ENCODE measurements at regions not wholly inside any gene's neighbourhood (a gene's known extent, or its start where the extent isn't known, plus 50 kb on each side); places are given as distances from the start of the nearest gene placed in this dataset.

- H3K9ac ChIP-seq (ENCODE audit: low read depth in 1 of 2, low read length in 2 of 2), result no peak overlapping the region
- no peaks in the 10 kb centered on the region for H3K4me1 ChIP-seq (ENCODE audit: control insufficient read depth in 1 of 2, insufficient read depth in 2 of 2, low read length in 2 of 2)
- H3K27ac ChIP-seq (ENCODE audit: low read depth, low read length), result no peak overlapping the region
- peaks cover 17 to 39% of the 10 kb centered on the region in 2 donors for H3K9me3 ChIP-seq (ENCODE audit: control insufficient read depth in 1 of 2, low read length in 2 of 2)
- H3K4me3 ChIP-seq (ENCODE audit: low read depth in 1 of 2, low read length in 2 of 2), result no peak overlapping the region
- H3K36me3 ChIP-seq (ENCODE audit: control insufficient read depth in 1 of 2, insufficient read depth in 2 of 2, low read length in 2 of 2), result no peaks in the 10 kb centered on the region
- no peaks in the 10 kb centered on the region for H3K27me3 ChIP-seq (ENCODE audit: control insufficient read depth in 1 of 2, insufficient read depth in 2 of 2, low read length in 2 of 2)
Observed at GRCh38 chr19:27758626-27759505, 1454.1 kb downstream of the UQCRFS1 start.

- no peak overlapping the region for H3K27ac ChIP-seq (ENCODE audit: low read depth, low read length)
- no peaks in the 10 kb centered on the region for H3K36me3 ChIP-seq (ENCODE audit: control insufficient read depth in 1 of 2, insufficient read depth in 2 of 2, low read length in 2 of 2)
- peaks cover 10 to 13% of the 10 kb centered on the region in 2 donors for H3K9me3 ChIP-seq (ENCODE audit: control insufficient read depth in 1 of 2, low read length in 2 of 2)
- no peaks in the 10 kb centered on the region for H3K4me1 ChIP-seq (ENCODE audit: control insufficient read depth in 1 of 2, insufficient read depth in 2 of 2, low read length in 2 of 2)
- no peaks in the 10 kb centered on the region for H3K27me3 ChIP-seq (ENCODE audit: control insufficient read depth in 1 of 2, insufficient read depth in 2 of 2, low read length in 2 of 2)
- H3K4me3 ChIP-seq (ENCODE audit: low read depth in 1 of 2, low read length in 2 of 2), result no peak overlapping the region
- no peak overlapping the region for H3K9ac ChIP-seq (ENCODE audit: low read depth in 1 of 2, low read length in 2 of 2)
Observed at GRCh38 chr19:27754700-27755099, 1458.3 kb downstream of the UQCRFS1 start.

GRCh38 chr19:27753622-27754021 lies 1459.3 kb downstream of the UQCRFS1 start:
- Histone ChIP-seq H3K9ac (ENCODE audit: low read depth in 1 of 2, low read length in 2 of 2) (no peak overlapping the region), H3K9me3 (ENCODE audit: control insufficient read depth in 1 of 2, low read length in 2 of 2) (peaks cover 8 to 12% of the 10 kb centered on the region in 2 donors)

GRCh38 chr19:27752530-27753184 lies 1460.3 kb downstream of the UQCRFS1 start:
- Histone ChIP-seq H3K27ac (ENCODE audit: low read depth, low read length) (no peak overlapping the region), H3K9me3 (ENCODE audit: control insufficient read depth in 1 of 2, low read length in 2 of 2) (peaks cover 7 to 13% of the 10 kb centered on the region in 2 donors), H3K9ac (ENCODE audit: low read depth in 1 of 2, low read length in 2 of 2) (no peak overlapping the region), H3K4me1 (ENCODE audit: control insufficient read depth in 1 of 2, insufficient read depth in 2 of 2, low read length in 2 of 2) (no peaks in the 10 kb centered on the region), H3K4me3 (ENCODE audit: low read depth in 1 of 2, low read length in 2 of 2) (no peak overlapping the region), H3K36me3 (ENCODE audit: control insufficient read depth in 1 of 2, insufficient read depth in 2 of 2, low read length in 2 of 2) (no peaks in the 10 kb centered on the region), H3K27me3 (ENCODE audit: control insufficient read depth in 1 of 2, insufficient read depth in 2 of 2, low read length in 2 of 2) (no peaks in the 10 kb centered on the region)

More at GRCh38 chr19:27753622-27754021, 1459.3 kb downstream of the UQCRFS1 start:
- Histone ChIP-seq H3K4me1 (ENCODE audit: control insufficient read depth in 1 of 2, insufficient read depth in 2 of 2, low read length in 2 of 2) (no peaks in the 10 kb centered on the region), H3K36me3 (ENCODE audit: control insufficient read depth in 1 of 2, insufficient read depth in 2 of 2, low read length in 2 of 2) (no peaks in the 10 kb centered on the region), H3K27me3 (ENCODE audit: control insufficient read depth in 1 of 2, insufficient read depth in 2 of 2, low read length in 2 of 2) (no peaks in the 10 kb centered on the region), H3K4me3 (ENCODE audit: low read depth in 1 of 2, low read length in 2 of 2) (no peak overlapping the region), H3K27ac (ENCODE audit: low read depth, low read length) (no peak overlapping the region)

GRCh38 chr19:27751044-27751391 lies 1461.9 kb downstream of the UQCRFS1 start:
- Histone ChIP-seq H3K27ac (ENCODE audit: low read depth, low read length) (no peak overlapping the region), H3K4me1 (ENCODE audit: control insufficient read depth in 1 of 2, insufficient read depth in 2 of 2, low read length in 2 of 2) (no peaks in the 10 kb centered on the region), H3K36me3 (ENCODE audit: control insufficient read depth in 1 of 2, insufficient read depth in 2 of 2, low read length in 2 of 2) (no peaks in the 10 kb centered on the region), H3K27me3 (ENCODE audit: control insufficient read depth in 1 of 2, insufficient read depth in 2 of 2, low read length in 2 of 2) (no peaks in the 10 kb centered on the region), H3K9ac (ENCODE audit: low read depth in 1 of 2, low read length in 2 of 2) (no peak overlapping the region), H3K4me3 (ENCODE audit: low read depth in 1 of 2, low read length in 2 of 2) (no peak overlapping the region), H3K9me3 (ENCODE audit: control insufficient read depth in 1 of 2, low read length in 2 of 2) (peaks cover 7 to 11% of the 10 kb centered on the region in 2 donors)

- Histone ChIP-seq H3K9ac (ENCODE audit: low read depth in 1 of 2, low read length in 2 of 2) (no peak overlapping the region), H3K4me3 (ENCODE audit: low read depth in 1 of 2, low read length in 2 of 2) (no peak overlapping the region), H3K9me3 (ENCODE audit: control insufficient read depth in 1 of 2, low read length in 2 of 2) (peaks cover 11 to 12% of the 10 kb centered on the region in 2 donors), H3K27ac (ENCODE audit: low read depth, low read length) (no peak overlapping the region), H3K36me3 (ENCODE audit: control insufficient read depth in 1 of 2, insufficient read depth in 2 of 2, low read length in 2 of 2) (no peaks in the 10 kb centered on the region), H3K4me1 (ENCODE audit: control insufficient read depth in 1 of 2, insufficient read depth in 2 of 2, low read length in 2 of 2) (no peaks in the 10 kb centered on the region), H3K27me3 (ENCODE audit: control insufficient read depth in 1 of 2, insufficient read depth in 2 of 2, low read length in 2 of 2) (no peaks in the 10 kb centered on the region)
Observed at GRCh38 chr19:27750391-27751043, 1462.4 kb downstream of the UQCRFS1 start.

- Histone ChIP-seq H3K4me1 (ENCODE audit: control insufficient read depth in 1 of 2, insufficient read depth in 2 of 2, low read length in 2 of 2) (no peaks in the 10 kb centered on the region), H3K27me3 (ENCODE audit: control insufficient read depth in 1 of 2, insufficient read depth in 2 of 2, low read length in 2 of 2) (no peaks in the 10 kb centered on the region), H3K4me3 (ENCODE audit: low read depth in 1 of 2, low read length in 2 of 2) (no peak overlapping the region), H3K9me3 (ENCODE audit: control insufficient read depth in 1 of 2, low read length in 2 of 2) (peaks cover 15 to 17% of the 10 kb centered on the region in 2 donors), H3K36me3 (ENCODE audit: control insufficient read depth in 1 of 2, insufficient read depth in 2 of 2, low read length in 2 of 2) (no peaks in the 10 kb centered on the region), H3K9ac (ENCODE audit: low read depth in 1 of 2, low read length in 2 of 2) (no peak overlapping the region), H3K27ac (ENCODE audit: low read depth, low read length) (no peak overlapping the region)
Observed at GRCh38 chr19:27748551-27749152, 1464.3 kb downstream of the UQCRFS1 start.

GRCh38 chr19:27746691-27747380 lies 1466.1 kb downstream of the UQCRFS1 start:
- Histone ChIP-seq H3K27ac (ENCODE audit: low read depth, low read length) (no peak overlapping the region), H3K4me1 (ENCODE audit: control insufficient read depth in 1 of 2, insufficient read depth in 2 of 2, low read length in 2 of 2) (no peaks in the 10 kb centered on the region), H3K27me3 (ENCODE audit: control insufficient read depth in 1 of 2, insufficient read depth in 2 of 2, low read length in 2 of 2) (no peaks in the 10 kb centered on the region), H3K4me3 (ENCODE audit: low read depth in 1 of 2, low read length in 2 of 2) (peak overlapping the region in 1 of 2 donors; percentile 32), H3K9ac (ENCODE audit: low read depth in 1 of 2, low read length in 2 of 2) (no peak overlapping the region), H3K36me3 (ENCODE audit: control insufficient read depth in 1 of 2, insufficient read depth in 2 of 2, low read length in 2 of 2) (no peaks in the 10 kb centered on the region), H3K9me3 (ENCODE audit: control insufficient read depth in 1 of 2, low read length in 2 of 2) (peaks cover 16 to 17% of the 10 kb centered on the region in 2 donors)

- Histone ChIP-seq H3K4me1 (ENCODE audit: control insufficient read depth in 1 of 2, insufficient read depth in 2 of 2, low read length in 2 of 2) (no peaks in the 10 kb centered on the region), H3K4me3 (ENCODE audit: low read depth in 1 of 2, low read length in 2 of 2) (no peak overlapping the region), H3K9ac (ENCODE audit: low read depth in 1 of 2, low read length in 2 of 2) (no peak overlapping the region), H3K27ac (ENCODE audit: low read depth, low read length) (no peak overlapping the region), H3K27me3 (ENCODE audit: control insufficient read depth in 1 of 2, insufficient read depth in 2 of 2, low read length in 2 of 2) (no peaks in the 10 kb centered on the region), H3K36me3 (ENCODE audit: control insufficient read depth in 1 of 2, insufficient read depth in 2 of 2, low read length in 2 of 2) (no peaks in the 10 kb centered on the region), H3K9me3 (ENCODE audit: control insufficient read depth in 1 of 2, low read length in 2 of 2) (peaks cover 16 to 19% of the 10 kb centered on the region in 2 donors)
Observed at GRCh38 chr19:27745978-27746542, 1466.9 kb downstream of the UQCRFS1 start.
